Fibroblast of villous mesenchyme (primary cell): ENCODE measurements at regions not wholly inside any gene's neighbourhood (a gene's known extent, or its start where the extent isn't known, plus 50 kb on each side); places are given as distances from the start of the nearest gene placed in this dataset.
A peak's percentile ranks its signal among the peaks of the same experiment; 100 is the strongest.
"Not testable (repeated sequence)": the region's sequence is repeated elsewhere in the genome, so short reads cannot be mapped to it uniquely, and the experiment has no call there.

ENCODE experiments used
- DNase-seq: peaks from one replicate; pipeline ENCODE4 v3.0.0-alpha.2; 2010; ENCODE audit warnings: low read depth
- H3K4me3 ChIP-seq: 2 replicates; pipeline ENCODE4 v1.5.1; 2011; ENCODE audit warnings: low read depth, mild to moderate bottlenecking, low read length
- TF ChIP-seq, protein P1 (sequence below): IDR thresholded peaks from 2 replicates; pipeline ENCODE4 v1.5.1; 2012; ENCODE audit warnings: low read depth, mild to moderate bottlenecking, low read length; ENCODE audit not compliant: insufficient read depth

DNA sequence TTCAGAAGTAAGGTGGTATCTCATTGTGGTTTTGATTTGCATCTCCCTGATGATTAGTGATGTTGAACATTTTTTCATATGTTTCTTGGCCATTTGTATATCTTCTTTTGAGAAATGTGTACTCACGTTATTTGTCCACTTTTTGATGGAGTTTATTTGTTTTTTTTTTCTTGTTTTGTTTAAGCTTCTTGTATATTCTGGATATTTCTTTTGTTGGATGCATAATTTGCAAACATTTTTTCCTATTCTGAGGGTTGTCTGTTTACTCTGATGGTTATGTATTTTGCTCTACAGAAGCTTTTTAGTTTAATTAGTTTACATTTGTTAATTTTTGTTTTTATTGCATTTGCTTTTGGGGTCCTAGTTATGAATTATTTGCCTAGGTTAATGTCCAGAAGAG, 927.4 kb upstream of the LRFN5 start:
- no peak for DNase-seq
- TF ChIP-seq, protein P1, sequence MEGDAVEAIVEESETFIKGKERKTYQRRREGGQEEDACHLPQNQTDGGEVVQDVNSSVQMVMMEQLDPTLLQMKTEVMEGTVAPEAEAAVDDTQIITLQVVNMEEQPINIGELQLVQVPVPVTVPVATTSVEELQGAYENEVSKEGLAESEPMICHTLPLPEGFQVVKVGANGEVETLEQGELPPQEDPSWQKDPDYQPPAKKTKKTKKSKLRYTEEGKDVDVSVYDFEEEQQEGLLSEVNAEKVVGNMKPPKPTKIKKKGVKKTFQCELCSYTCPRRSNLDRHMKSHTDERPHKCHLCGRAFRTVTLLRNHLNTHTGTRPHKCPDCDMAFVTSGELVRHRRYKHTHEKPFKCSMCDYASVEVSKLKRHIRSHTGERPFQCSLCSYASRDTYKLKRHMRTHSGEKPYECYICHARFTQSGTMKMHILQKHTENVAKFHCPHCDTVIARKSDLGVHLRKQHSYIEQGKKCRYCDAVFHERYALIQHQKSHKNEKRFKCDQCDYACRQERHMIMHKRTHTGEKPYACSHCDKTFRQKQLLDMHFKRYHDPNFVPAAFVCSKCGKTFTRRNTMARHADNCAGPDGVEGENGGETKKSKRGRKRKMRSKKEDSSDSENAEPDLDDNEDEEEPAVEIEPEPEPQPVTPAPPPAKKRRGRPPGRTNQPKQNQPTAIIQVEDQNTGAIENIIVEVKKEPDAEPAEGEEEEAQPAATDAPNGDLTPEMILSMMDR = no peak

DNA sequence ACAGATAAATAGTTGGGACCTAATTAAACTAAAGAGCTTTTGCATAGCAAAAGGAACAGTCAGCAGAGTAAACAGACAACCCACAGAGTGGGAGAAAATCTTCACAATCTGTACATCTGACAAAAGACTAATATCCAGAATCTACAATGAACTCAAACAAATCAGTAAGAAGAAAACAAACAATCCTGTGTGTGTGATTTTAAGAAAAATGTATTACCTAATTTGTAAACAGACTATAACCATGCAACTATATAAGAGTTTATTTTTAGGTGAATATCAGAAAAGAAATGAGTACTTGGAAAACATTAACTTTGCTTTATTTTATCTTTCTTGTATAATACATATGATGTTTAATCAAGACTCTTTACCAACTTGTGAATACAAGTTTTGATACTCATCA, 929.5 kb upstream of the LRFN5 start:
- DNase-seq, H3K4me3 ChIP-seq: not testable (repeated sequence)

More for the DNA sequence above, 927.4 kb upstream of the LRFN5 start:
- no peak overlapping the region for H3K4me3 ChIP-seq

- no peak for DNase-seq
- TF ChIP-seq, protein P1 = no peak
- no peak overlapping the region for H3K4me3 ChIP-seq
Observed at GRCh38 chr14:40674502-40674901, 932.2 kb upstream of the LRFN5 start.

GRCh38 chr14:40656311-40656710, 950.4 kb upstream of the LRFN5 start:
- no peak overlapping the region for H3K4me3 ChIP-seq
- DNase-seq = no peak
- TF ChIP-seq, protein P1 = no peak

GRCh38 chr14:40652089-40652691, 954.5 kb upstream of the LRFN5 start:
- TF ChIP-seq, protein P1 = no peak
- H3K4me3 ChIP-seq = no peak overlapping the region
- no peak for DNase-seq

- TF ChIP-seq, protein P1 = no peak
- no peak overlapping the region for H3K4me3 ChIP-seq
- no peak for DNase-seq
Observed at GRCh38 chr14:40630471-40630870, 976.2 kb upstream of the LRFN5 start.

- peak; percentile 17 for DNase-seq
- peak overlapping the region; percentile 56 for H3K4me3 ChIP-seq
Observed at GRCh38 chr14:40629551-40630137, 977.0 kb upstream of the LRFN5 start.

DNA sequence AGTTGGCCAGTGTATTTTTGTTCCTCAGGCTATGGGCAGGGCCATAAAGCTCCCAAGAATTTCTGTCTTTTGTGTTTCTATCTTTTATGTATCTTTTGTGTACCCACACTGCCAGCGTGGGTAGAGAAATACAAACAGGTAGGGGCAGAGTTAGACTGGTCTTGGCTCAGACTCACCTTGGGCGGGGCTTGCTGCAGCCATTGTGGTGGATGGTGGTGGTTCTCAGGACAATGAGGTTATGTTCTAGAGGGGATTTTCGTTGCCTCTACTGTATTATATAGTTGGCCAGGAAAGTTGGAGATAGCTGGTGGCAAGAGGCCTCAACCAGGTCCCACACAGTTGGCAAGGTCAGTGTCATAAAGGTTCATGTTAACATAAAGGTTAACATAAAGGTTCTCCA, 977.5 kb upstream of the LRFN5 start:
- no peak for DNase-seq
- peak overlapping the region; percentile 56 for H3K4me3 ChIP-seq
- TF ChIP-seq, protein P1 = no peak
